ENCODE measurements at regions not wholly inside any gene's neighbourhood (a gene's known extent, or its start where the extent isn't known, plus 50 kb on each side); places are given as distances from the start of the nearest gene placed in this dataset.

- 81 to 95% (median 89%) methylated on average over 3 of the region's 3 CpGs for WGBS, 4 donors
- no peak overlapping the region for H3K27ac ChIP-seq
- intact Hi-C loops (cut with DNase I): no loop called here
- H3K36me3 ChIP-seq (replicated peaks in 1 of 2): no peaks in the 10 kb centered on the region
- DNase-seq: peak in 1 of 7 donors; percentile 9
- H3K9me3 ChIP-seq (replicated peaks in 1 of 3): no peaks in the 10 kb centered on the region
- H3K4me1 ChIP-seq (replicated peaks in 1 of 2): no peaks in the 10 kb centered on the region
- H3K4me3 ChIP-seq: no peak overlapping the region
- no peaks in the 10 kb centered on the region for H3K27me3 ChIP-seq
- no peak for TF ChIP-seq POLR2A (IDR thresholded peaks at IDR 0.05)
- TF ChIP-seq CTCF (IDR thresholded peaks at IDR 0.05): no peak
Measured at GRCh38 chr9:108186642-108187395, 669.0 kb downstream of the ACTL7B start.

GRCh38 chr9:108185613-108186012, 670.2 kb downstream of the ACTL7B start:
- H3K4me3 ChIP-seq: no peak overlapping the region
- 89 to 93% (median 91%) methylated on average over 5 of the region's 5 CpGs for WGBS, 4 donors
- no peaks in the 10 kb centered on the region for H3K4me1 ChIP-seq (replicated peaks in 1 of 2)
- intact Hi-C loops (cut with DNase I): no loop called here
- H3K27ac ChIP-seq: no peak overlapping the region
- no peak for TF ChIP-seq CTCF (IDR thresholded peaks at IDR 0.05)
- no peak for TF ChIP-seq POLR2A (IDR thresholded peaks at IDR 0.05)
- no peaks in the 10 kb centered on the region for H3K27me3 ChIP-seq
- no peaks in the 10 kb centered on the region for H3K36me3 ChIP-seq (replicated peaks in 1 of 2)
- DNase-seq: no peak
- no peaks in the 10 kb centered on the region for H3K9me3 ChIP-seq (replicated peaks in 1 of 3)

- no peaks in the 10 kb centered on the region for H3K4me1 ChIP-seq (replicated peaks in 1 of 2)
- no peaks in the 10 kb centered on the region for H3K9me3 ChIP-seq (replicated peaks in 1 of 3)
- no peak for TF ChIP-seq CTCF (IDR thresholded peaks at IDR 0.05)
- no peak overlapping the region for H3K27ac ChIP-seq
- DNase-seq: no peak
- H3K36me3 ChIP-seq (replicated peaks in 1 of 2): no peaks in the 10 kb centered on the region
- H3K4me3 ChIP-seq: no peak overlapping the region
- 38 to 76% (median 70%) methylated on average over 2 to 3 of the region's 3 CpGs for WGBS, 4 donors
- H3K27me3 ChIP-seq: no peaks in the 10 kb centered on the region
- intact Hi-C loops (cut with DNase I): no loop called here
Measured at GRCh38 chr9:108184941-108185340, 670.8 kb downstream of the ACTL7B start.

GRCh38 chr9:108184009-108184408, 671.8 kb downstream of the ACTL7B start:
- DNase-seq: no peak
- no peaks in the 10 kb centered on the region for H3K9me3 ChIP-seq (replicated peaks in 1 of 3)
- TF ChIP-seq CTCF (IDR thresholded peaks at IDR 0.05) (no peak), POLR2A (IDR thresholded peaks at IDR 0.05) (no peak)
- no peaks in the 10 kb centered on the region for H3K27me3 ChIP-seq
- H3K4me3 ChIP-seq: no peak overlapping the region
- WGBS, 4 donors: 91 to 95% (median 92%) methylated on average over 3 of the region's 3 CpGs
- no peaks in the 10 kb centered on the region for H3K4me1 ChIP-seq (replicated peaks in 1 of 2)
- H3K27ac ChIP-seq: no peak overlapping the region
- intact Hi-C loops (cut with DNase I): no loop called here
- H3K36me3 ChIP-seq (replicated peaks in 1 of 2): no peaks in the 10 kb centered on the region

Measured in adrenal gland (tissue), 9 donors.